ENCODE measurements at regions not wholly inside any gene's neighbourhood (a gene's known extent, or its start where the extent isn't known, plus 50 kb on each side); places are given as distances from the start of the nearest gene placed in this dataset.

DNA sequence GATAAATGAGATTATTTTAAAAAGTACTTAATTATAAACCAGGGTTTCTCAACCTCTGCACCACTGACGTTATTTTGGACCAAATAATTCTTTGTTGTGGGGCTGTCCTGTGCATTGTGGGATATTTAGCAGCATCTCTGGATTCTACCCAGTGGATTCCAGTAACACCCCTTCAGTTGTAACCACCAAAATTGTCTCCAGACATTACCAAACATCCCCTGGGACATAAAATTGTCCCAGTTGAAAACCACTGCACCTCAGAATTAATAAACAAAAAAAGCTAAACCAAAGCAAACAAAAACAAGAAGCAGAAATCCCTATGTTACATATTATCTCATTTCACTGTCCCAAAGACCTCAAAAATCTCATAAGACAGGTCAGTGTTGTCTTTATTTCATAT, 54.2 kb upstream of the GIMD1 start:
- TF ChIP-seq CTCF (conservative IDR thresholded peaks at IDR 0.05; ENCODE audit: low read depth, low read length): no peak
- H3K4me3 ChIP-seq (ENCODE audit: low read length): no peak overlapping the region
- no peak for DNase-seq (ENCODE audit: low read depth)

- TF ChIP-seq CTCF (conservative IDR thresholded peaks at IDR 0.05; ENCODE audit: low read depth, low read length): no peak
- H3K4me3 ChIP-seq (ENCODE audit: low read length): no peak overlapping the region
- DNase-seq (ENCODE audit: low read depth): no peak
Measured at GRCh38 chr4:106421441-106422296, 53.1 kb upstream of the GIMD1 start.

- no peak overlapping the region for H3K4me3 ChIP-seq (ENCODE audit: low read length)
- no peak for DNase-seq (ENCODE audit: low read depth)
Measured at GRCh38 chr4:106418444-106418843, 49.9 kb upstream of the GIMD1 start.

More at GRCh38 chr4:106418444-106418843, 49.9 kb upstream of the GIMD1 start:
- no peak for TF ChIP-seq CTCF (conservative IDR thresholded peaks at IDR 0.05; ENCODE audit: low read depth, low read length)
